CD4-positive, alpha-beta T cell (primary cell): ENCODE measurements at regions not wholly inside any gene's neighbourhood (a gene's known extent, or its start where the extent isn't known, plus 50 kb on each side); places are given as distances from the start of the nearest gene placed in this dataset.

Experiments used
- ATAC-seq: fragments of 200-7000 bp; cut with Tn5 transposase; one replicate; pipeline ENCODE4 v1.10.0; 2022; ENCODE audit warnings: mild to moderate bottlenecking; ENCODE audit not compliant: poor library complexity
- CTCF ChIA-PET: fragments of 350-600 bp; sonication (Branson Sonifier 250); formaldehyde crosslinking; loops from one replicate; lab custom pipeline; 2021; ENCODE audit warnings: antibody characterized with exemption, inconsistent platforms; lab: Charles Lee
- POLR2A ChIA-PET: fragments of 350-600 bp; sonication (Branson Sonifier 250); formaldehyde crosslinking; loops from one replicate; lab custom pipeline; 2021; ENCODE audit warnings: antibody characterized with exemption, inconsistent platforms; lab: Charles Lee
- DNase-seq, 14 experiments: peaks; one replicate each; pipeline ENCODE4 v3.0.0-alpha.2; 2013 to 2020; ENCODE audit warnings: mixed read lengths in 2 of 14
- H3K27ac ChIP-seq, 2 donors: one replicate each; pipeline versions ENCODE4 v1.5.1 to v1.7.0; 2013; ENCODE audit warnings: low read length in 2 of 2, low read depth in 1 of 2, mild to moderate bottlenecking in 1 of 2
- H3K27me3 ChIP-seq, 2 experiments: 1 replicate in 1 of 2; 2 replicates in 1 of 2; pipeline versions ENCODE4 v1.6.1 to v1.7.0; 2013; ENCODE audit warnings: low read length in 2 of 2, control low read depth in 1 of 2, mild to moderate bottlenecking in 1 of 2, moderate library complexity in 1 of 2; ENCODE audit not compliant: insufficient read depth in 2 of 2, control insufficient read depth in 1 of 2
- H3K36me3 ChIP-seq: one replicate; pipeline ENCODE4 v1.6.1; 2013; ENCODE audit warnings: low read length, control low read depth; ENCODE audit not compliant: insufficient read depth
- H3K4me1 ChIP-seq: one replicate; pipeline ENCODE4 v1.6.1; 2013; ENCODE audit warnings: low read length, control low read depth; ENCODE audit not compliant: insufficient read depth
- H3K4me3 ChIP-seq: one replicate; pipeline ENCODE4 v1.5.1; 2013; ENCODE audit warnings: mild to moderate bottlenecking, low read length, moderate library complexity
- H3K9me3 ChIP-seq, 2 experiments: 1 replicate in 1 of 2; 2 replicates in 1 of 2; pipeline versions ENCODE4 v1.6.1 to v1.7.0; 2013; ENCODE audit warnings: low read length in 2 of 2, mild to moderate bottlenecking in 2 of 2, control low read depth in 1 of 2, moderate library complexity in 1 of 2; ENCODE audit not compliant: control insufficient read depth in 1 of 2, insufficient read depth in 1 of 2
- H3K27ac Mint-ChIP-seq: one replicate; pipeline ENCODE4 v1.8.0; 2020; ENCODE audit warnings: mixed read lengths
- H3K27me3 Mint-ChIP-seq: one replicate; pipeline ENCODE4 v1.8.0; 2021; ENCODE audit warnings: mixed read lengths
- H3K36me3 Mint-ChIP-seq: one replicate; pipeline ENCODE4 v1.8.0; 2021; ENCODE audit warnings: low read depth, mixed read lengths
- H3K4me1 Mint-ChIP-seq: one replicate; pipeline ENCODE4 v1.8.0; 2021; ENCODE audit warnings: low read depth, mixed read lengths
- H3K4me3 Mint-ChIP-seq: one replicate; pipeline ENCODE4 v1.8.0; 2020; ENCODE audit warnings: mild to moderate bottlenecking, mixed read lengths
- H3K9me3 Mint-ChIP-seq: one replicate; pipeline ENCODE4 v1.8.0; 2020; ENCODE audit warnings: mixed read lengths
- CTCF ChIP-seq: fragments of 200-600 bp; IDR thresholded peaks from one replicate; pipeline ENCODE4 v1.8.0; 2022; ENCODE audit warnings: antibody characterized with exemption, mild to moderate bottlenecking
- intact Hi-C, 2 experiments: fragments of 100-400 bp; cut with DNase I in 1 of 2; cut with micrococcal nuclease in 1 of 2; formaldehyde crosslinking; loops; one replicate each; pipeline versions ENCODE4 v1.15.1 to v1.9.0; 2023 to 2025; cut with DNase I, micrococcal nuclease

GRCh38 chr12:69151254-69151764 is 88.1 kb upstream of the CPSF6 start:
- no peaks in the 10 kb centered on the region for H3K27me3 ChIP-seq
- DNase-seq (no peak), ATAC-seq (no peak)
- Mint-ChIP-seq H3K4me1 (peaks cover 17% of the 10 kb centered on the region), H3K9me3 (no peaks in the 10 kb centered on the region), H3K4me3 (no peak overlapping the region), H3K27me3 (no peaks in the 10 kb centered on the region), H3K27ac (no peak overlapping the region), H3K36me3 (no peaks in the 10 kb centered on the region)
- no peak overlapping the region for H3K4me3 ChIP-seq
- no peak for TF ChIP-seq CTCF
- ChIA-PET CTCF (interaction anchor here (2.5 kb wide), 1 partner anchor 103 kb away, joined by 10 read pairs; no protein-coding TSS in a partner anchor), POLR2A (no interaction called here)
- intact Hi-C loops: loop anchor here (5.0 to 10.0 kb wide), 4 partner anchors 203 to 436 kb away; partner anchors contain the start of genes CCT2 (in 2 of the 2) and YEATS4 (in 2 of the 2)
- H3K36me3 ChIP-seq: no peaks in the 10 kb centered on the region
- peaks cover 4% of the 10 kb centered on the region for H3K4me1 ChIP-seq
- H3K9me3 ChIP-seq: no peaks in the 10 kb centered on the region
- H3K27ac ChIP-seq: no peak overlapping the region

GRCh38 chr12:69154585-69155363 is 84.6 kb upstream of the CPSF6 start:
- ChIA-PET CTCF (interaction anchor here (0.8 to 3.7 kb wide), 11 partner anchors 12 to 415 kb away, joined by 3 to 45 read pairs (median 3); partner anchors contain the start of gene FRS2), POLR2A (interaction anchor here (0.7 to 1.6 kb wide), 5 partner anchors 33 to 175 kb away, joined by 3 to 9 read pairs (median 4); partner anchors contain the start of gene CPSF6)
- peak; percentile 93 for TF ChIP-seq CTCF
- H3K9me3 Mint-ChIP-seq: no peaks in the 10 kb centered on the region
- no peak overlapping the region for H3K4me3 ChIP-seq
- peak; percentile 80 for ATAC-seq
- no peak overlapping the region for H3K27ac ChIP-seq
- no peaks in the 10 kb centered on the region for H3K27me3 ChIP-seq
- no peaks in the 10 kb centered on the region for H3K36me3 ChIP-seq
- no peaks in the 10 kb centered on the region for H3K9me3 ChIP-seq
- H3K4me1 Mint-ChIP-seq: peaks cover 24% of the 10 kb centered on the region
- intact Hi-C loops: loop anchor here (1.0 to 10.0 kb wide), 8 partner anchors 100 to 583 kb away; partner anchors contain the start of genes CCT2 (in 2 of the 2), YEATS4 (in 2 of the 2) and RAB3IP (in 1 of the 2)
- peak; percentile 68 to 89 (median 76) for DNase-seq
- H3K27me3 Mint-ChIP-seq: no peaks in the 10 kb centered on the region
- peak overlapping the region; percentile 2 for H3K4me3 Mint-ChIP-seq
- H3K4me1 ChIP-seq: peaks cover 15% of the 10 kb centered on the region
- H3K36me3 Mint-ChIP-seq: no peaks in the 10 kb centered on the region
- no peak overlapping the region for H3K27ac Mint-ChIP-seq

- Histone ChIP-seq H3K27ac (no peak overlapping the region), H3K36me3 (no peaks in the 10 kb centered on the region), H3K4me3 (peak overlapping the region; percentile 17), H3K4me1 (peaks cover 16% of the 10 kb centered on the region), H3K27me3 (no peaks in the 10 kb centered on the region), H3K9me3 (no peaks in the 10 kb centered on the region)
- Mint-ChIP-seq H3K27me3 (no peaks in the 10 kb centered on the region), H3K4me3 (peak overlapping the region; percentile 35), H3K36me3 (no peaks in the 10 kb centered on the region), H3K9me3 (no peaks in the 10 kb centered on the region), H3K4me1 (peaks cover 31% of the 10 kb centered on the region), H3K27ac (peak overlapping the region; percentile 57)
- ChIA-PET CTCF (interaction anchor here (0.7 to 3.7 kb wide), 14 partner anchors 78 to 570 kb away, joined by 3 to 45 read pairs (median 4); no protein-coding TSS in a partner anchor), POLR2A (interaction anchor here (0.6 to 2.7 kb wide), 7 partner anchors 82 to 173 kb away, joined by 3 to 13 read pairs (median 5); partner anchors contain the start of gene CPSF6)
- peak; percentile 87 for TF ChIP-seq CTCF
- ATAC-seq: peak; percentile 83
- intact Hi-C loops: loop anchor here (5.0 to 10.0 kb wide), 3 partner anchors 198 to 580 kb away; partner anchors contain the start of genes RAB3IP (in 1 of the 2) and YEATS4 (in 1 of the 2)
- DNase-seq: peak; percentile 79 to 93 (median 87)
Measured at GRCh38 chr12:69157023-69157655, 82.2 kb upstream of the CPSF6 start.
